ENCODE measurements at regions not wholly inside any gene's neighbourhood (a gene's known extent, or its start where the extent isn't known, plus 50 kb on each side); places are given as distances from the start of the nearest gene placed in this dataset.

DNA sequence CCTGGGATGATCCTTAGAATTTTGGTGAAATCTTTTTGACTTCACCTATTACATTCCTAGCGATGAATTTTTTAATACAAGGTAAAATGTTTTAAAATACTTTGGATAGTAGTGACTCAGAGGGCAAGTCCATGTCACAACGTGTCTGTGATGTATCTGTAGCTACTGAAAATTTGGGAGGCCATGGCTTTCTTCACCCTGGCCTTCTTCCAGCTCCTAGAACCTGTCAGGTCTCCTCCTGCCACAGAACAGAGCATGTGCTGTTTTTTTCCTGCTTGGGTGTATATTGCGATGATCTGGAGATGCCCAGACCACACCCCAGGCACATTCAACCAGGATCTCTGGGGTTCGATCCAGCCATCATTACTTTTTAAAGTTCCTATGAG lies 194.4 kb downstream of the BTBD3 start:
- TF ChIP-seq, protein P1, sequence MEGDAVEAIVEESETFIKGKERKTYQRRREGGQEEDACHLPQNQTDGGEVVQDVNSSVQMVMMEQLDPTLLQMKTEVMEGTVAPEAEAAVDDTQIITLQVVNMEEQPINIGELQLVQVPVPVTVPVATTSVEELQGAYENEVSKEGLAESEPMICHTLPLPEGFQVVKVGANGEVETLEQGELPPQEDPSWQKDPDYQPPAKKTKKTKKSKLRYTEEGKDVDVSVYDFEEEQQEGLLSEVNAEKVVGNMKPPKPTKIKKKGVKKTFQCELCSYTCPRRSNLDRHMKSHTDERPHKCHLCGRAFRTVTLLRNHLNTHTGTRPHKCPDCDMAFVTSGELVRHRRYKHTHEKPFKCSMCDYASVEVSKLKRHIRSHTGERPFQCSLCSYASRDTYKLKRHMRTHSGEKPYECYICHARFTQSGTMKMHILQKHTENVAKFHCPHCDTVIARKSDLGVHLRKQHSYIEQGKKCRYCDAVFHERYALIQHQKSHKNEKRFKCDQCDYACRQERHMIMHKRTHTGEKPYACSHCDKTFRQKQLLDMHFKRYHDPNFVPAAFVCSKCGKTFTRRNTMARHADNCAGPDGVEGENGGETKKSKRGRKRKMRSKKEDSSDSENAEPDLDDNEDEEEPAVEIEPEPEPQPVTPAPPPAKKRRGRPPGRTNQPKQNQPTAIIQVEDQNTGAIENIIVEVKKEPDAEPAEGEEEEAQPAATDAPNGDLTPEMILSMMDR (IDR thresholded peaks at IDR 0.05; ENCODE audit: insufficient read depth, low read length, poor library complexity, severe bottlenecking) = no peak
- TF ChIP-seq EZH2phosphoT487 (conservative IDR thresholded peaks at IDR 0.05; ENCODE audit: low read length) = no peak
